Activated CD4-positive, alpha-beta memory T cell treated with anti-CD3 and anti-CD28 coated beads for 36 hours (primary cell): ENCODE measurements at regions not wholly inside any gene's neighbourhood (a gene's known extent, or its start where the extent isn't known, plus 50 kb on each side); places are given as distances from the start of the nearest gene placed in this dataset.

Experiments
- CTCF ChIA-PET: fragments of 350-600 bp; sonication (Branson Sonifier 250); formaldehyde crosslinking; loops from one replicate; lab custom pipeline; 2021; ENCODE audit warnings: antibody characterized with exemption, inconsistent platforms; lab: Charles Lee
- POLR2A ChIA-PET: fragments of 350-600 bp; sonication (Branson Sonifier 250); formaldehyde crosslinking; loops from one replicate; lab custom pipeline; 2021; ENCODE audit warnings: antibody characterized with exemption; lab: Charles Lee
- DNase-seq: peaks from one replicate; pipeline ENCODE4 v3.0.0-alpha.2; 2020
- H3K27ac Mint-ChIP-seq: one replicate; pipeline ENCODE4 v1.8.0; 2021; ENCODE audit warnings: mixed read lengths
- H3K27me3 Mint-ChIP-seq: one replicate; pipeline ENCODE4 v1.8.0; 2021; ENCODE audit warnings: mixed read lengths
- H3K36me3 Mint-ChIP-seq: one replicate; pipeline ENCODE4 v1.8.0; 2021; ENCODE audit warnings: mixed read lengths
- H3K4me1 Mint-ChIP-seq: one replicate; pipeline ENCODE4 v1.8.0; 2021; ENCODE audit warnings: low read depth, mixed read lengths
- H3K4me3 Mint-ChIP-seq: one replicate; pipeline ENCODE4 v1.8.0; 2021; ENCODE audit warnings: mild to moderate bottlenecking, mixed read lengths
- H3K9me3 Mint-ChIP-seq: one replicate; pipeline ENCODE4 v1.8.0; 2021; ENCODE audit warnings: mixed read lengths
- intact Hi-C: fragments of 100-400 bp; cut with micrococcal nuclease; formaldehyde crosslinking; loops from one replicate; pipeline ENCODE4 v1.15.1; 2023

- no peak for DNase-seq
- Mint-ChIP-seq H3K4me3 (no peak overlapping the region), H3K27me3 (no peaks in the 10 kb centered on the region), H3K27ac (no peak overlapping the region), H3K4me1 (no peaks in the 10 kb centered on the region), H3K36me3 (no peaks in the 10 kb centered on the region), H3K9me3 (peaks cover 13% of the 10 kb centered on the region)
- ChIA-PET POLR2A (no interaction called here), CTCF (no interaction called here)
- intact Hi-C loops, result no loop called here
Observed at GRCh38 chr4:32462944-32463343, 1742.8 kb downstream of the PCDH7 start.

DNA sequence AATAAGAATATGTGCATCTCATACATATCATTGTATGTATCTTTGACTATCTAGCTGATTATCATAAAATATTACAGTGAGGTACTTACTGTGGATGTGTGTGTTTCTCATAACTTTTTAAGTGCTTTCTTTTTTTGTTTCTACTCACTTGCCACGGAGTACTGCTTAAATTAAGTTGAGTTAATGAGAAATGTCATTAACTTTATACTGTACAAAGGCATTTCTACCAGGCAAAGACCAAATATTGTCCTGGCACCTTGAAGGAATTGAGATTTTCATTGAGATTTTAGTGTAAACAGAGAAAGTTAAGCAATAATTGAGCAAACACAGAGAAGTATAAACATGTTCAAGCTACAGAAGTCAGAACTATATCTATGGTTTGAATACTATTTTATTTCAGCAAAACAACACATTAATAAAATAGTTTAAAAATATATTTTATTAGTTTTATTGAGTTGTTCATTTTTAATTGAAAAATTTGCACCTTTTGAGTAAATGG lies 1750.0 kb downstream of the PCDH7 start:
- POLR2A ChIA-PET, result no interaction called here
- CTCF ChIA-PET, result no interaction called here
- intact Hi-C loops, result no loop called here
- H3K27ac Mint-ChIP-seq, result no peak overlapping the region
- no peaks in the 10 kb centered on the region for H3K4me1 Mint-ChIP-seq
- DNase-seq, result no peak
- no peak overlapping the region for H3K4me3 Mint-ChIP-seq
- H3K27me3 Mint-ChIP-seq, result no peaks in the 10 kb centered on the region
- peaks cover 4% of the 10 kb centered on the region for H3K9me3 Mint-ChIP-seq
- H3K36me3 Mint-ChIP-seq, result no peaks in the 10 kb centered on the region

DNA sequence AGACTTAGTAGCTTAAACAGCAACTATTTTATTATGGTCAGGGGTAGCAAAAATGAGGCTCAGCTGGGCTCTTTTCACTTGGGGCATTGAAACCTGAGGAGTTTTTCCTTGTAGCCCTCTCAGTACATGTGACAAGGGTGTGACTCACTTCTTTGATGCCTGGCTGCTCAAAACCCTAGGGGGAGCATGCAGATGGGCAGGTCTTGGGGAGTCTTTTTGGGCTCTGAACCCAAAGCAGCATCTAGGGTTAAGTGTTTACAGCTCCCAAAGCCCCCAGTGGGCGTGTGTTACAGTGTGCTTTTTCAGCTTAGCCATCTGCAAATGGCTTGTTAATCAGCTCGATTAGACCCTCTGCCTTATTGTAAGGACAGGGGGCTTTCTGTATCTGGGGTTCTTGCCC lies 1752.7 kb downstream of the PCDH7 start:
- DNase-seq, result no peak
- POLR2A ChIA-PET, result no interaction called here
- peaks cover 8% of the 10 kb centered on the region for H3K9me3 Mint-ChIP-seq
- no peaks in the 10 kb centered on the region for H3K36me3 Mint-ChIP-seq
- H3K4me3 Mint-ChIP-seq, result no peak overlapping the region
- intact Hi-C loops, result no loop called here
- no peaks in the 10 kb centered on the region for H3K27me3 Mint-ChIP-seq
- H3K27ac Mint-ChIP-seq, result no peak overlapping the region
- no peaks in the 10 kb centered on the region for H3K4me1 Mint-ChIP-seq
- CTCF ChIA-PET, result no interaction called here

DNA sequence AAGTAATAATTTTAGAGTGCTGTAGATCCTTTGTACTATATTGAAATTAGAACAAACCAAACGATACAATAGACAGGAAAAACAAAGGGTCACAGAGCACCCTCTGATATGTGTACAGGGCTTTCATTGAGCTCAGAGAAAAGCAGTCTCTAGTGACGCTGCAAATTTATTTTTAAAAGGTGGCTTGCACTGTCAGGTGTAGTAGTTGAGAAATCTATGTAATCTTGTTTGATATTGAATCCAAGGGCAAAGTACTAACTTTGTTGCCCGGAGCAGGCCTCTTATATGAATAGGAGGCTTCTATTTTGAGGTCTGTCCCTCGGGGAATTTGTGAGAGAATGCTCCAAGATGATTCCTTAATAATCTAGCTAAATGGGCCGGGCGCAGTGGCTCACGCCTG lies 1755.5 kb downstream of the PCDH7 start:
- ChIA-PET CTCF (no interaction called here), POLR2A (no interaction called here)
- H3K9me3 Mint-ChIP-seq, result peaks cover 8% of the 10 kb centered on the region
- H3K4me3 Mint-ChIP-seq, result no peak overlapping the region
- H3K27me3 Mint-ChIP-seq, result no peaks in the 10 kb centered on the region
- H3K4me1 Mint-ChIP-seq, result no peaks in the 10 kb centered on the region
- no peaks in the 10 kb centered on the region for H3K36me3 Mint-ChIP-seq
- intact Hi-C loops, result no loop called here
- H3K27ac Mint-ChIP-seq, result no peak overlapping the region
- DNase-seq, result no peak

- Mint-ChIP-seq H3K9me3 (peaks cover 8% of the 10 kb centered on the region), H3K27me3 (no peaks in the 10 kb centered on the region), H3K4me3 (no peak overlapping the region), H3K27ac (no peak overlapping the region), H3K36me3 (no peaks in the 10 kb centered on the region), H3K4me1 (no peaks in the 10 kb centered on the region)
- POLR2A ChIA-PET, result no interaction called here
- no peak for DNase-seq
- CTCF ChIA-PET, result no interaction called here
- intact Hi-C loops, result no loop called here
Observed at GRCh38 chr4:32477518-32477917, 1757.3 kb downstream of the PCDH7 start.

GRCh38 chr4:32485956-32486355 lies 1765.8 kb downstream of the PCDH7 start:
- H3K9me3 Mint-ChIP-seq, result peaks cover 8% of the 10 kb centered on the region
- no peak overlapping the region for H3K4me3 Mint-ChIP-seq
- ChIA-PET CTCF (no interaction called here), POLR2A (no interaction called here)
- intact Hi-C loops, result no loop called here
- no peak overlapping the region for H3K27ac Mint-ChIP-seq
- H3K36me3 Mint-ChIP-seq, result no peaks in the 10 kb centered on the region
- H3K4me1 Mint-ChIP-seq, result no peaks in the 10 kb centered on the region
- no peaks in the 10 kb centered on the region for H3K27me3 Mint-ChIP-seq
- DNase-seq, result no peak

DNA sequence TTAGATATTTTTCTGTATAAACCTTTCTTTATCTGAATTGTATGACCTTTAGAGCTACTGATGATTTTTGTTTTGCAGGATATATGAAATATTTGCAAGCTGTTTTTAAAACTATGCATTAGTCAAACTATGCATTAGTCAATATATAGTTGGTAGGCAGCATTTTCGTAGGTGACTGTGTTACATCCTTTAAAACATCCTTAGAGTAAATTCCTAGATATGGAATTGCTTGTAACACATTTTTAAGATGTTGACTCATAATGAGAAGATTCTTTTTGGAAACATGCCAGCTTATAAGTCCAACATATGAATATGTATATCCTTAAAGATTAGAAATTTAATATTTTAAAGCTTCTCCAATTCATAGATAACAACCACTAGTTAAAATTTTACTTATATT lies 1768.5 kb downstream of the PCDH7 start:
- POLR2A ChIA-PET, result no interaction called here
- no peaks in the 10 kb centered on the region for H3K27me3 Mint-ChIP-seq
- no peak for DNase-seq
- no peaks in the 10 kb centered on the region for H3K4me1 Mint-ChIP-seq
- no peak overlapping the region for H3K4me3 Mint-ChIP-seq
- CTCF ChIA-PET, result no interaction called here
- H3K9me3 Mint-ChIP-seq, result peaks cover 12% of the 10 kb centered on the region
- H3K27ac Mint-ChIP-seq, result no peak overlapping the region
- intact Hi-C loops, result no loop called here
- no peaks in the 10 kb centered on the region for H3K36me3 Mint-ChIP-seq

DNA sequence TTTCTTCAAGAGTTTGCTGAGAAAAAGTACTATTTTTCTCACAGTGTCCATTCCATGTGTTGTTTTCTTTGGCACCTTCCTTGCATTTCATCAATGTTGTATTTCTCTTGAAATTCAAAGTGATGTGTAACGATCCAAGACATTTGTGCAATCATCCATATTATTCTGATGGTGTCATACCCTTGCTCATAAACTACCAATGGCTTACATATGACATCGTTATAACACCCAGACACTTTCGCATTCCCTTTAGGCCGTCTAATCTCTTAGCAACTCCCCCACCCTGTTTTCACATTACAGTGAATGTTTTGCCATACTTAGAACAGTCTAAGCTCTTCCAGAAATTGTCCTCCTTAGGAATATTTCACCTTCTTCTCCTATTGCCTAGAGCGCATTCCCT lies 1779.0 kb downstream of the PCDH7 start:
- Mint-ChIP-seq H3K4me1 (no peaks in the 10 kb centered on the region), H3K4me3 (no peak overlapping the region), H3K27me3 (no peaks in the 10 kb centered on the region), H3K9me3 (peaks cover 11% of the 10 kb centered on the region), H3K27ac (no peak overlapping the region), H3K36me3 (no peaks in the 10 kb centered on the region)
- intact Hi-C loops, result no loop called here
- no peak for DNase-seq
- POLR2A ChIA-PET, result no interaction called here
- CTCF ChIA-PET, result no interaction called here

GRCh38 chr4:32503241-32503640 lies 1783.1 kb downstream of the PCDH7 start:
- intact Hi-C loops, result no loop called here
- no peaks in the 10 kb centered on the region for H3K4me1 Mint-ChIP-seq
- H3K27me3 Mint-ChIP-seq, result no peaks in the 10 kb centered on the region
- DNase-seq, result no peak
- ChIA-PET POLR2A (no interaction called here), CTCF (interaction anchor here (0.6 kb wide), 1 partner anchor 156 kb away, joined by 3 read pairs; no protein-coding TSS in a partner anchor)
- H3K36me3 Mint-ChIP-seq, result no peaks in the 10 kb centered on the region
- peaks cover 15% of the 10 kb centered on the region for H3K9me3 Mint-ChIP-seq
- no peak overlapping the region for H3K27ac Mint-ChIP-seq
- H3K4me3 Mint-ChIP-seq, result no peak overlapping the region

DNA sequence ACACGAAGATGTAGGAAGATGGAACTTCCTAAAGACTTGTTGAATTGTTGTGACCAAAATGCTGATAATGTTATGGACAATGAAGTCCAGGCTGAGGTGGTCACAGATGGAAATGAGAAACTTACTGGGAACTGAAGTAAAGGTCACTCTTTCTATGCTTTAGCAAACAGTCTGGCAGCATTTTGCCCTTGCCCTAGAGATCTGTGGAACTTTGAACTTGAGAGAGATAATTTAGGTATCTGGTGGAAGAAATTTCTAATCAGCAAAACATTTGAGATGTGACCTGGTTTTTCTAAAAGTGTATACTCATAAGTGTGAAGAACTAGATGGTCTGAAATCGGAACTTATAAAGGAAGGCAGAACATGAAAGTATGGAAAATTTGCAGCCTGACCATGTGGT lies 1785.9 kb downstream of the PCDH7 start:
- CTCF ChIA-PET, result no interaction called here
- POLR2A ChIA-PET, result no interaction called here

GRCh38 chr4:32519060-32519459 lies 1798.9 kb downstream of the PCDH7 start:
- ChIA-PET CTCF (no interaction called here), POLR2A (no interaction called here)
- peaks cover 7% of the 10 kb centered on the region for H3K9me3 Mint-ChIP-seq
- no peak overlapping the region for H3K27ac Mint-ChIP-seq
- no peaks in the 10 kb centered on the region for H3K27me3 Mint-ChIP-seq
- intact Hi-C loops, result no loop called here
- no peaks in the 10 kb centered on the region for H3K36me3 Mint-ChIP-seq
- no peak for DNase-seq
- no peaks in the 10 kb centered on the region for H3K4me1 Mint-ChIP-seq
- H3K4me3 Mint-ChIP-seq, result no peak overlapping the region

More for the DNA sequence above, 1785.9 kb downstream of the PCDH7 start:
- intact Hi-C loops, result no loop called here
- peaks cover 13% of the 10 kb centered on the region for H3K9me3 Mint-ChIP-seq
- no peaks in the 10 kb centered on the region for H3K4me1 Mint-ChIP-seq
- H3K27me3 Mint-ChIP-seq, result no peaks in the 10 kb centered on the region
- no peak for DNase-seq
- H3K27ac Mint-ChIP-seq, result no peak overlapping the region
- H3K36me3 Mint-ChIP-seq, result no peaks in the 10 kb centered on the region
- no peak overlapping the region for H3K4me3 Mint-ChIP-seq

GRCh38 chr4:32525420-32525819 lies 1805.3 kb downstream of the PCDH7 start:
- Mint-ChIP-seq H3K4me1 (no peaks in the 10 kb centered on the region), H3K27me3 (no peaks in the 10 kb centered on the region), H3K27ac (no peak overlapping the region), H3K4me3 (no peak overlapping the region), H3K36me3 (no peaks in the 10 kb centered on the region), H3K9me3 (peaks cover 11% of the 10 kb centered on the region)
- ChIA-PET CTCF (no interaction called here), POLR2A (no interaction called here)
- intact Hi-C loops, result no loop called here
- no peak for DNase-seq

- peaks cover 25% of the 10 kb centered on the region for H3K9me3 Mint-ChIP-seq
- no peak overlapping the region for H3K27ac Mint-ChIP-seq
- ChIA-PET CTCF (no interaction called here), POLR2A (no interaction called here)
- H3K36me3 Mint-ChIP-seq, result no peaks in the 10 kb centered on the region
- intact Hi-C loops, result no loop called here
- no peak for DNase-seq
- no peak overlapping the region for H3K4me3 Mint-ChIP-seq
- no peaks in the 10 kb centered on the region for H3K27me3 Mint-ChIP-seq
- H3K4me1 Mint-ChIP-seq, result no peaks in the 10 kb centered on the region
Observed at GRCh38 chr4:32544846-32545245, 1824.7 kb downstream of the PCDH7 start.
